ENCODE measurements at regions not wholly inside any gene's neighbourhood (a gene's known extent, or its start where the extent isn't known, plus 50 kb on each side); places are given as distances from the start of the nearest gene placed in this dataset.

GRCh38 chr6:144969602-144970272, 684.6 kb downstream of the UTRN start:
- TF ChIP-seq POLR2A (IDR thresholded peaks at IDR 0.05) (no peak), CTCF (IDR thresholded peaks at IDR 0.05) (no peak), POLR2AphosphoS5 (IDR thresholded peaks at IDR 0.05) (no peak)
